ENCODE measurements at regions not wholly inside any gene's neighbourhood (a gene's known extent, or its start where the extent isn't known, plus 50 kb on each side); places are given as distances from the start of the nearest gene placed in this dataset.
A peak's percentile ranks its signal among the peaks of the same experiment; 100 is the strongest.

GRCh38 chr20:22411286-22411626 lies 173.1 kb downstream of the FOXA2 start:
- DNase-seq (ENCODE audit: low read depth), result no peak
- no peak overlapping the region for H3K4me3 ChIP-seq (ENCODE audit: low read depth, low read length)
- H3K27me3 ChIP-seq (ENCODE audit: control insufficient read depth, insufficient read depth, low read length), result no peaks in the 10 kb centered on the region
- no peak for FAIRE-seq
- TF ChIP-seq CTCF (IDR thresholded peaks at IDR 0.05; ENCODE audit: insufficient read depth, low read length, severe bottlenecking), result no peak
- H3K36me3 ChIP-seq (ENCODE audit: control insufficient read depth, insufficient read depth, low read length), result no peaks in the 10 kb centered on the region

- TF ChIP-seq CTCF (IDR thresholded peaks at IDR 0.05; ENCODE audit: insufficient read depth, low read length, severe bottlenecking), result no peak
Measured at GRCh38 chr20:22410556-22411130, 173.7 kb downstream of the FOXA2 start.

DNA sequence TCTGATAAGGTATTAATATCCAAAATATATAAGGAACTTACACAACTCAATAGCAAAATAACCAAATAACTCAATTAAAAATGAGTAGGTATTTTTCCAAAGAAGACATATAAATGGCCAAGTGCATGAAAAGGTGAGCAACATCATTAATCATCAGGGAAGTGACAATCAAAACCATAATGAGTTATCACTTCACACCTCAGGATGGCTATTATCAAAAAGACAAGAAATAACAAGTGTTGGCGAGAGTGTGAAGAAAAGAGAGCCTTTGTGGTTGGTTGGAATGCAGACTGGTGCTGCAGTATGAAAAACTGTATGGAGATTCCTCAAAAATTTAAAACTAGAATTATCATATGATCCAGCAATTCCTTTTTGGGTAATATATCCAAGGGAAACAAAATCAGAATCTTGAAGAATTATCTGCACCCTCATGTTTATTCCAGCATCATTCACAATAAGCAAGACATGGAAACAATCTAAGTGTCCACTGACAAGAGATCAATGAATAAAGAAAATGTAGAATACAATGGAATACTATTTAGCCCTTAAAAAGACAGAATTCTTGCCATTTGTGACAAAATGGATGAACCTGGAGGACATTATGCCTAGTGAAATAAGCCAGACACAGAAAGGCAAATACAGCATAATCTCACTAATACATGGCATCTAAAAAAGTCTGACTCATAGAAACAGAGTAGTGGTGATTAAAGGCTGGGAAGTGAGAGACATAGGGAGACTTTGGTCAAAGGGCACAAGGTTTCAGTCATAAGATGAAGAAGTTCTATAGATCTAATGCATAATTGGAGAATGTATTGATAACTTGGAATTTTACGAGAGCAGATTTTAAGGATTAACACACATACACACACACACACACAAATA lies 175.6 kb downstream of the FOXA2 start:
- FAIRE-seq (no peak), DNase-seq (ENCODE audit: low read depth) (peak; percentile 89)
- no peaks in the 10 kb centered on the region for H3K36me3 ChIP-seq (ENCODE audit: control insufficient read depth, insufficient read depth, low read length)
- no peaks in the 10 kb centered on the region for H3K27me3 ChIP-seq (ENCODE audit: control insufficient read depth, insufficient read depth, low read length)
- no peak overlapping the region for H3K4me3 ChIP-seq (ENCODE audit: low read depth, low read length)
- no peak for TF ChIP-seq CTCF (IDR thresholded peaks at IDR 0.05; ENCODE audit: insufficient read depth, low read length, severe bottlenecking)

More at GRCh38 chr20:22410556-22411130, 173.7 kb downstream of the FOXA2 start:
- Histone ChIP-seq H3K27me3 (ENCODE audit: control insufficient read depth, insufficient read depth, low read length) (no peaks in the 10 kb centered on the region), H3K4me3 (ENCODE audit: low read depth, low read length) (no peak overlapping the region), H3K36me3 (ENCODE audit: control insufficient read depth, insufficient read depth, low read length) (no peaks in the 10 kb centered on the region)
- FAIRE-seq (no peak), DNase-seq (ENCODE audit: low read depth) (no peak)

GRCh38 chr20:22407237-22408193 lies 176.9 kb downstream of the FOXA2 start:
- no peak overlapping the region for H3K4me3 ChIP-seq (ENCODE audit: low read depth, low read length)
- FAIRE-seq (no peak), DNase-seq (ENCODE audit: low read depth) (no peak)
- no peaks in the 10 kb centered on the region for H3K27me3 ChIP-seq (ENCODE audit: control insufficient read depth, insufficient read depth, low read length)
- no peaks in the 10 kb centered on the region for H3K36me3 ChIP-seq (ENCODE audit: control insufficient read depth, insufficient read depth, low read length)
- no peak for TF ChIP-seq CTCF (IDR thresholded peaks at IDR 0.05; ENCODE audit: insufficient read depth, low read length, severe bottlenecking)

DNA sequence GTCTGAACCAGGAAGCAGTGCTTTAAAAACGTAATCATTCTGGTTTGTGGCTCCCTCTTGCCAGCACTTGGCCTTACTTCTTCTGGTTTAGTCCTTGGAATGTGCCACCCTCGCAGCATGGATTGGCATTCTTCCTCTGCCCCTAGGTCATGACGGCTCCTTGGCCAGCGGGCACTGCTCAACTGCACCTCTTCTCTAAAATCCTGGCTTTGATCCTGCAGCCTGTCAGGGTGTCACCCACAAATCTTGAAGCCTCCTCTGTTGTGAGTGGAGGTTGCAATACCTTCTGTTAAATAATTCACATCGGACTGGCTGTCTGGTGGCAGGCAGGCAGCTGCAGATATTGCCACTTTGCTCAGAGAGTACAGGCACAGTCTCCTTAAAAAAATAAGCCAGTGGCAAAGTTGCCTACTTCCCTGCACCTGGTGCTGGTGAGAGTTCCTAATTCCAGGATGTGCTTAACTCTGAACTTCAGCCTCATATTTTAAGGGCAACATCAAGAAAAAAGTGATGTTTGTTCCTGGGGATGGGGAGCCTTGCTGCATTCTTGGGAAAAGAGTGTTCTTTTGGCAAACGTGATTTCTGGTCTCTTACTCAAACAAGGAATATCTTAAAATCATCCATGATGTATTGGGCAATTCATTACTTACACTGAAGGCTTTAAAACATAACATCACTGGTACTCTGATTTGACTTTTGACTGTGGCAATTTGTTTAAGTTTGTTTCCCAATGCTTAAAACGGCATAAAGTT lies 179.8 kb downstream of the FOXA2 start:
- no peak for FAIRE-seq
- Histone ChIP-seq H3K36me3 (ENCODE audit: control insufficient read depth, insufficient read depth, low read length) (no peaks in the 10 kb centered on the region), H3K27me3 (ENCODE audit: control insufficient read depth, insufficient read depth, low read length) (no peaks in the 10 kb centered on the region), H3K4me3 (ENCODE audit: low read depth, low read length) (no peak overlapping the region)
- no peak for DNase-seq (ENCODE audit: low read depth)
- no peak for TF ChIP-seq CTCF (IDR thresholded peaks at IDR 0.05; ENCODE audit: insufficient read depth, low read length, severe bottlenecking)
